ENCODE measurements at regions not wholly inside any gene's neighbourhood (a gene's known extent, or its start where the extent isn't known, plus 50 kb on each side); places are given as distances from the start of the nearest gene placed in this dataset.

DNA sequence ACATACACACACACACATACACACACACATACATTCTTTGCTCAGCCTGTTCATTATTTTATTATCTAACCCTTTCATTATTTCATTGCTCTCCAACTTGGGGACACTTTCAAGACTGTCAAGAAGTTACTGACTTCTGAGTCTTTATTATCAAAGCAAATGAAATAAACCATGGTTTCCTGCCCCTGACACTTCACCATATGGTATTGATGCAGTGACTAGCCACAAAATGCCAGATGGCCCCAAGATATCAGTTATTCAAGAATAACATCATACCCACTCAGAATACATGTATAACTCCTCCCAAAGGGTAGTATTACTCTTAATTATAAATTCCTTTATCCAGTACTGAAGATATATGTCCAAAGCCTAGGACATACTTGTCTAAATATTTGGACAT lies 197.3 kb downstream of the MRPL39 start:
- no peak overlapping the region for H3K4me3 Mint-ChIP-seq (ENCODE audit: low read depth, unreplicated experiment)
- H3K27ac Mint-ChIP-seq (ENCODE audit: unreplicated experiment), result no peak overlapping the region
- no TSS peak for BruUV-seq (replicated peaks)
- no peak for DNase-seq
- TF ChIP-seq, protein P1, sequence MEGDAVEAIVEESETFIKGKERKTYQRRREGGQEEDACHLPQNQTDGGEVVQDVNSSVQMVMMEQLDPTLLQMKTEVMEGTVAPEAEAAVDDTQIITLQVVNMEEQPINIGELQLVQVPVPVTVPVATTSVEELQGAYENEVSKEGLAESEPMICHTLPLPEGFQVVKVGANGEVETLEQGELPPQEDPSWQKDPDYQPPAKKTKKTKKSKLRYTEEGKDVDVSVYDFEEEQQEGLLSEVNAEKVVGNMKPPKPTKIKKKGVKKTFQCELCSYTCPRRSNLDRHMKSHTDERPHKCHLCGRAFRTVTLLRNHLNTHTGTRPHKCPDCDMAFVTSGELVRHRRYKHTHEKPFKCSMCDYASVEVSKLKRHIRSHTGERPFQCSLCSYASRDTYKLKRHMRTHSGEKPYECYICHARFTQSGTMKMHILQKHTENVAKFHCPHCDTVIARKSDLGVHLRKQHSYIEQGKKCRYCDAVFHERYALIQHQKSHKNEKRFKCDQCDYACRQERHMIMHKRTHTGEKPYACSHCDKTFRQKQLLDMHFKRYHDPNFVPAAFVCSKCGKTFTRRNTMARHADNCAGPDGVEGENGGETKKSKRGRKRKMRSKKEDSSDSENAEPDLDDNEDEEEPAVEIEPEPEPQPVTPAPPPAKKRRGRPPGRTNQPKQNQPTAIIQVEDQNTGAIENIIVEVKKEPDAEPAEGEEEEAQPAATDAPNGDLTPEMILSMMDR (IDR thresholded peaks at IDR 0.05; ENCODE audit: unreplicated experiment), result no peak
- intact Hi-C loops (cut with micrococcal nuclease; ENCODE audit: unreplicated experiment), result no loop called here
- H3K4me1 Mint-ChIP-seq (ENCODE audit: low read depth, unreplicated experiment), result no peaks in the 10 kb centered on the region
- H3K36me3 Mint-ChIP-seq (ENCODE audit: insufficient read depth, unreplicated experiment), result no peaks in the 10 kb centered on the region
- CTCF ChIA-PET, result no interaction called here
- H3K27me3 Mint-ChIP-seq (ENCODE audit: unreplicated experiment), result peaks cover 14% of the 10 kb centered on the region
- no peaks in the 10 kb centered on the region for H3K9me3 Mint-ChIP-seq (ENCODE audit: low read depth, unreplicated experiment)

DNA sequence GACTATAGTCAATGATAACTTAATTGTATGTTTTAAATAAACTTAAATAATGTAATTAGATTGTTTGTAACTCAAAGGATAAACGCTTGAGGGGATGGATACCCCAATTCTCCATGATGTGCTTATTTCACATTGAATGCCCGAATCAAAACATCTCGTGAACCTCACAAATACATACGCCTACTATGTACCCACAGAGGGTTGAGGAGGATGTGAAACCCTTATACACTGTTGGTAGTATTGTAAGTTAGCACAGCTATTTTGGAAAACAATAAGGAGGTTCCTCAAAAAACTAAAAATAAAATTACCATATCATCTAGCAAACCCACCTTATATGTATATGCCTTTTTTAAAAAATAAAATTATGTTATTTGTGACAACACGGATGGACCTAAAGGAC lies 198.6 kb downstream of the MRPL39 start:
- Mint-ChIP-seq H3K36me3 (ENCODE audit: insufficient read depth, unreplicated experiment) (no peaks in the 10 kb centered on the region), H3K4me1 (ENCODE audit: low read depth, unreplicated experiment) (no peaks in the 10 kb centered on the region), H3K27me3 (ENCODE audit: unreplicated experiment) (peaks cover 10% of the 10 kb centered on the region), H3K4me3 (ENCODE audit: low read depth, unreplicated experiment) (no peak overlapping the region), H3K27ac (ENCODE audit: unreplicated experiment) (no peak overlapping the region), H3K9me3 (ENCODE audit: low read depth, unreplicated experiment) (no peaks in the 10 kb centered on the region)
- BruUV-seq (replicated peaks), result no TSS peak
- intact Hi-C loops (cut with micrococcal nuclease; ENCODE audit: unreplicated experiment), result no loop called here
- TF ChIP-seq, protein P1 (IDR thresholded peaks at IDR 0.05; ENCODE audit: unreplicated experiment), result no peak
- DNase-seq, result no peak
- CTCF ChIA-PET, result no interaction called here

DNA sequence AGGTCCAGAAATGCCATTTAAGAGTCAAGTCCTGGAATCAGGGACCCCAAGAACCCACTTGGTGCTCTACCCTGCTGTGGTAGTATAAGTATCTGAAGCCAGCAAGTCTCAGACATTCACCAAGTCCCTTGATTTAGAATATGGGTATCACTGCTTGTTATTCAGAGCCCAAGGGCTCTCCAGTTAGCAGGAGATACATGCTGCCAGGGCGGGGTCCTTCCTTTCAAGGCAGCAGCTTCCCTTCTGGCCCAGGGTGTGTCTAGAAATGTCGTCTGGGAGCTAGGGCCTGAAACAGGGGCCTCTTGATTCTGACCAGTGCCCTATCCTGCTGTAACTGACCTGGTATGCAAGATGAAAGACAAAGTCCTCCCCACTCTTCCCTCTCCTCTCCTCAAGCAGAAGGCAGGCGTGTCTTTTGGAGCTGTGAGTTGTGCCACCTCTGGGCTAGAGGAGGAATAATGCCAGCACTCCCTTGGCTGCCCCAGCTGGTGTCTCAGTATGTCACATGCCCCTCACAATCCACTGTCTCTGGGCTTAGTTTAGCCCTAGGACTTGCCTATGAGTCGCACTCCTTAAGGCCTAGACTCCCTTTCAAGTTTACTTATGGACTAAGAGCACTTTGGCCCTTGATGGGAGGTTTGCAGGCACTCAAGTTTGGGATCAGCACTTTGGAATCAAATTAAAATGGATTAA lies 200.2 kb downstream of the MRPL39 start:
- intact Hi-C loops (cut with micrococcal nuclease; ENCODE audit: unreplicated experiment), result no loop called here
- no peaks in the 10 kb centered on the region for H3K27me3 Mint-ChIP-seq (ENCODE audit: unreplicated experiment)
- BruUV-seq (replicated peaks), result no TSS peak
- DNase-seq, result no peak
- CTCF ChIA-PET, result no interaction called here
- H3K9me3 Mint-ChIP-seq (ENCODE audit: low read depth, unreplicated experiment), result peaks cover 3% of the 10 kb centered on the region
- no peak overlapping the region for H3K27ac Mint-ChIP-seq (ENCODE audit: unreplicated experiment)
- no peaks in the 10 kb centered on the region for H3K4me1 Mint-ChIP-seq (ENCODE audit: low read depth, unreplicated experiment)
- no peaks in the 10 kb centered on the region for H3K36me3 Mint-ChIP-seq (ENCODE audit: insufficient read depth, unreplicated experiment)
- TF ChIP-seq, protein P1 (IDR thresholded peaks at IDR 0.05; ENCODE audit: unreplicated experiment), result no peak
- no peak overlapping the region for H3K4me3 Mint-ChIP-seq (ENCODE audit: low read depth, unreplicated experiment)

DNA sequence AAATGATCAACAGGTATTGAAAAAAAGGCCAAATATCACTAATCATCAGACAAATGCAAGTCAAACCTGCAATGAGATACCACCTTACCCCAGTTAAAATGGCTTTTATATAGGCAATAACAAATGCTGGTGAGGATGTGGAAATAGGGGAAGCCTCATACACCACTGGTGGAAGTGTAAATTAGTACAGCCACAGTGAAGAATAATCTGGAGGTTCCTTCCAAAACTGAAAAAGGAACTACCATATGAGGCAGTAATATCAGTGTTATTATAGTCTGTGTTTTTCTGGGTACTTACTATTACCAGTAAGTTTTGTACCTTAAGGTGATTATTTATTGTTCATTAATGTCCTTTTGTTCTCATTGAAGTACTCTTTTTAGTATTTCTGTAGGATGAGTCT lies 201.3 kb downstream of the MRPL39 start:
- Mint-ChIP-seq H3K9me3 (ENCODE audit: low read depth, unreplicated experiment) (peaks cover 3% of the 10 kb centered on the region), H3K4me3 (ENCODE audit: low read depth, unreplicated experiment) (no peak overlapping the region), H3K36me3 (ENCODE audit: insufficient read depth, unreplicated experiment) (no peaks in the 10 kb centered on the region), H3K27ac (ENCODE audit: unreplicated experiment) (no peak overlapping the region), H3K27me3 (ENCODE audit: unreplicated experiment) (no peaks in the 10 kb centered on the region), H3K4me1 (ENCODE audit: low read depth, unreplicated experiment) (no peaks in the 10 kb centered on the region)
- TF ChIP-seq, protein P1 (IDR thresholded peaks at IDR 0.05; ENCODE audit: unreplicated experiment), result no peak
- intact Hi-C loops (cut with micrococcal nuclease; ENCODE audit: unreplicated experiment), result no loop called here
- DNase-seq, result no peak
- no TSS peak for BruUV-seq (replicated peaks)
- CTCF ChIA-PET, result no interaction called here

Data from Calu3 (cell line).